PC-9 (cell line): ENCODE measurements at regions not wholly inside any gene's neighbourhood (a gene's known extent, or its start where the extent isn't known, plus 50 kb on each side); places are given as distances from the start of the nearest gene placed in this dataset.

Experiments
- BruUV-seq: library from RNA; stranded (reverse); fragments of 400-500 nt; replicated peaks from 2 replicates; lab custom pipeline; 2021; lab: Mats Ljungman, UMichigan
- CTCF ChIA-PET: fragments of 300-600 bp; sonication (Branson Sonifier 250); formaldehyde crosslinking; loops from one replicate; lab custom pipeline; 2022; ENCODE audit warnings: antibody characterized with exemption; lab: Charles Lee
- POLR2A ChIA-PET: fragments of 300-600 bp; sonication (Branson Sonifier 250); formaldehyde crosslinking; loops from one replicate; lab custom pipeline; 2022; ENCODE audit warnings: antibody characterized with exemption; ENCODE audit not compliant: unreplicated experiment; lab: Charles Lee
- DNase-seq, 2 experiments: peaks; one replicate each; pipeline versions ENCODE4 v3.0.0 to v3.0.0-alpha.2; 2015 to 2022; ENCODE audit warnings: mixed read lengths in 1 of 2
- H2AFZ ChIP-seq: fragments of 200-600 bp; sonication (generic); 2 replicates; pipeline ENCODE4 v1.8.1; 2017; ENCODE audit warnings: antibody characterized with exemption
- H3F3A ChIP-seq: fragments of 200-600 bp; sonication (generic); 2 replicates; pipeline ENCODE4 v1.8.1; 2017; ENCODE audit warnings: antibody characterized with exemption, mild to moderate bottlenecking, low read depth; ENCODE audit not compliant: insufficient read depth
- H3K27ac ChIP-seq: fragments of 200-600 bp; sonication (generic); 2 replicates; pipeline ENCODE4 v1.6.1; 2016; ENCODE audit warnings: mixed run types
- H3K27me3 ChIP-seq: fragments of 200-600 bp; sonication (generic); 2 replicates; pipeline ENCODE4 v1.6.1; 2016; ENCODE audit warnings: low read depth, mixed run types; ENCODE audit not compliant: insufficient read depth
- H3K36me3 ChIP-seq: fragments of 200-600 bp; sonication (generic); 2 replicates; pipeline ENCODE4 v1.6.1; 2016; ENCODE audit warnings: low read depth, mixed run types
- H3K4me1 ChIP-seq: fragments of 200-600 bp; sonication (generic); replicated peaks from 2 replicates; pipeline ENCODE4 v1.6.1; 2016; ENCODE audit warnings: mixed run types; ENCODE audit not compliant: insufficient read depth
- H3K4me2 ChIP-seq: fragments of 200-600 bp; sonication (generic); 2 replicates; pipeline ENCODE4 v1.6.1; 2017; ENCODE audit warnings: mixed run types
- H3K4me3 ChIP-seq: fragments of 200-600 bp; sonication (generic); 2 replicates; pipeline ENCODE4 v1.6.1; 2016; ENCODE audit warnings: mixed run types
- H3K79me2 ChIP-seq: fragments of 200-600 bp; sonication (generic); 2 replicates; pipeline ENCODE4 v1.6.1; 2017; ENCODE audit warnings: low read depth, mixed run types
- H3K9me2 ChIP-seq: fragments of 200-600 bp; sonication (generic); 2 replicates; pipeline ENCODE4 v1.8.1; 2017; ENCODE audit warnings: mild to moderate bottlenecking; ENCODE audit not compliant: insufficient read depth
- H3K9me3 ChIP-seq: fragments of 200-600 bp; sonication (generic); 2 replicates; pipeline ENCODE4 v1.8.1; 2016; ENCODE audit warnings: low read depth; ENCODE audit not compliant: insufficient read depth
- H4K20me1 ChIP-seq: fragments of 200-600 bp; sonication (generic); 2 replicates; pipeline ENCODE4 v1.8.1; 2017; ENCODE audit not compliant: insufficient read depth
- CTCF ChIP-seq: fragments of 200-600 bp; sonication (generic); conservative IDR thresholded peaks from 2 replicates; pipeline ENCODE4 v1.6.1; 2017; ENCODE audit warnings: mixed run types, antibody characterized with exemption, mild to moderate bottlenecking, moderate library complexity
- EZH2 ChIP-seq: fragments of 200-600 bp; sonication (generic); IDR thresholded peaks from 2 replicates; pipeline ENCODE4 v1.8.0; 2017; ENCODE audit warnings: antibody characterized with exemption, low read depth
- intact Hi-C: fragments of 100-400 bp; cut with micrococcal nuclease; formaldehyde crosslinking; loops from one replicate; pipeline ENCODE4 v1.10.0; 2022; ENCODE audit not compliant: unreplicated experiment

- no peak overlapping the region for H3K4me2 ChIP-seq
- no peaks in the 10 kb centered on the region for H3K4me1 ChIP-seq
Observed at GRCh38 chr12:24044941-24045703, 95.7 kb upstream of the SOX5 start.

GRCh38 chr12:24042651-24043050 lies 93.2 kb upstream of the SOX5 start:
- no peaks in the 10 kb centered on the region; the same call in 1 of the 2 replicates for H3K9me2 ChIP-seq
- no peaks in the 10 kb centered on the region for H3K79me2 ChIP-seq
- H3K9me3 ChIP-seq = no peaks in the 10 kb centered on the region
- DNase-seq = no peak
- no peaks in the 10 kb centered on the region for H3K36me3 ChIP-seq
- intact Hi-C loops = no loop called here
- peaks cover 5% of the 10 kb centered on the region; the same call in 1 of the 2 replicates for H3K27me3 ChIP-seq
- no peak overlapping the region for H3K27ac ChIP-seq
- H3K4me3 ChIP-seq = no peak overlapping the region
- no TSS peak for BruUV-seq
- ChIA-PET CTCF (no interaction called here), POLR2A (no interaction called here)
- H2AFZ ChIP-seq = no peak overlapping the region
- no peaks in the 10 kb centered on the region for H3F3A ChIP-seq
- no peak overlapping the region for H3K4me2 ChIP-seq
- H3K4me1 ChIP-seq = no peaks in the 10 kb centered on the region
- H4K20me1 ChIP-seq = no peaks in the 10 kb centered on the region
- no peak for TF ChIP-seq CTCF
- no peak for TF ChIP-seq EZH2

More at GRCh38 chr12:24044941-24045703, 95.7 kb upstream of the SOX5 start:
- ChIA-PET CTCF (no interaction called here), POLR2A (no interaction called here)
- Histone ChIP-seq H3K4me3 (no peak overlapping the region), H2AFZ (no peak overlapping the region), H3K27me3 (peaks cover 5% of the 10 kb centered on the region; the same call in 1 of the 2 replicates), H4K20me1 (no peaks in the 10 kb centered on the region), H3K79me2 (no peaks in the 10 kb centered on the region), H3K36me3 (no peaks in the 10 kb centered on the region), H3F3A (no peaks in the 10 kb centered on the region), H3K27ac (no peak overlapping the region), H3K9me3 (peaks cover 3% of the 10 kb centered on the region; the same call in 1 of the 2 replicates), H3K9me2 (no peaks in the 10 kb centered on the region; the same call in 1 of the 2 replicates)
- TF ChIP-seq EZH2 (no peak), CTCF (no peak)
- intact Hi-C loops = no loop called here
- BruUV-seq = no TSS peak
- DNase-seq = no peak

GRCh38 chr12:24039113-24039525 lies 89.6 kb upstream of the SOX5 start:
- Histone ChIP-seq H3K4me2 (no peak overlapping the region), H3K36me3 (no peaks in the 10 kb centered on the region), H3K79me2 (no peaks in the 10 kb centered on the region), H3K4me1 (no peaks in the 10 kb centered on the region), H3K27ac (no peak overlapping the region), H4K20me1 (no peaks in the 10 kb centered on the region), H3K4me3 (no peak overlapping the region), H3F3A (no peaks in the 10 kb centered on the region), H3K9me2 (no peaks in the 10 kb centered on the region; the same call in 1 of the 2 replicates), H3K9me3 (no peaks in the 10 kb centered on the region), H3K27me3 (no peaks in the 10 kb centered on the region), H2AFZ (no peak overlapping the region)
- no TSS peak for BruUV-seq
- no peak for DNase-seq
- POLR2A ChIA-PET = no interaction called here
- TF ChIP-seq EZH2 (no peak), CTCF (no peak)
- intact Hi-C loops = no loop called here
- CTCF ChIA-PET = no interaction called here
